Breast epithelium (tissue), 3 donors: ENCODE measurements at regions not wholly inside any gene's neighbourhood (a gene's known extent, or its start where the extent isn't known, plus 50 kb on each side); places are given as distances from the start of the nearest gene placed in this dataset.

Experiments used
- POLR2A ChIP-seq: fragments of 450-650 bp; IDR thresholded peaks from one replicate; pipeline ENCODE4 v1.6.1; 2016; ENCODE audit warnings: antibody characterized with exemption, mild to moderate bottlenecking, moderate library complexity
- POLR2AphosphoS5 ChIP-seq, 3 donors: sonication (generic); formaldehyde crosslinking; IDR thresholded peaks; one replicate each; pipeline ENCODE4 v1.6.1; 2017; ENCODE audit warnings: antibody characterized with exemption in 3 of 3
- TF ChIP-seq, protein P1 (sequence below), 3 donors: fragments of 450-650 bp; IDR thresholded peaks; one replicate each; pipeline ENCODE4 v1.5.1; 2016 to 2017; ENCODE audit warnings: antibody characterized with exemption in 3 of 3, mild to moderate bottlenecking in 3 of 3, moderate library complexity in 3 of 3

DNA sequence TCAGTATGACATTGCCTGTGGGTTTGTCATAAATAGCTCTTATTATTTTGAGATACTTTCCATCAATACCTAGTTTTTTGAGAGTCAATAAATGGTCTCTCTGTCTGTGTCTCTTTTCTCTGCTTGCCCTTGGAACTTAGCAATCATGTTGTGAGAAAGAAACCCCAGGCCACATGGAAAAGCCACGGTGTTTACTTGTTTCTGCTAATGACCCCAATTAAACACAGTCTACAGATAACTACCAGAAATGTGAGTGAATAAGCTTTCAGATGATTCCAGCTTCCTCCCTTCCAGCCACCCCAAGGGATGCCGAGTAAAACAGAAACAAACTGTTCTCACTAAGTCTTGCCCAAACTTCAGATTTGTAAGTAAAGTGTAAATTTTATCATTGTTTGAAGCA, 584.9 kb downstream of the MAT2B start:
- TF ChIP-seq, protein P1, sequence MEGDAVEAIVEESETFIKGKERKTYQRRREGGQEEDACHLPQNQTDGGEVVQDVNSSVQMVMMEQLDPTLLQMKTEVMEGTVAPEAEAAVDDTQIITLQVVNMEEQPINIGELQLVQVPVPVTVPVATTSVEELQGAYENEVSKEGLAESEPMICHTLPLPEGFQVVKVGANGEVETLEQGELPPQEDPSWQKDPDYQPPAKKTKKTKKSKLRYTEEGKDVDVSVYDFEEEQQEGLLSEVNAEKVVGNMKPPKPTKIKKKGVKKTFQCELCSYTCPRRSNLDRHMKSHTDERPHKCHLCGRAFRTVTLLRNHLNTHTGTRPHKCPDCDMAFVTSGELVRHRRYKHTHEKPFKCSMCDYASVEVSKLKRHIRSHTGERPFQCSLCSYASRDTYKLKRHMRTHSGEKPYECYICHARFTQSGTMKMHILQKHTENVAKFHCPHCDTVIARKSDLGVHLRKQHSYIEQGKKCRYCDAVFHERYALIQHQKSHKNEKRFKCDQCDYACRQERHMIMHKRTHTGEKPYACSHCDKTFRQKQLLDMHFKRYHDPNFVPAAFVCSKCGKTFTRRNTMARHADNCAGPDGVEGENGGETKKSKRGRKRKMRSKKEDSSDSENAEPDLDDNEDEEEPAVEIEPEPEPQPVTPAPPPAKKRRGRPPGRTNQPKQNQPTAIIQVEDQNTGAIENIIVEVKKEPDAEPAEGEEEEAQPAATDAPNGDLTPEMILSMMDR (IDR thresholded peaks at IDR 0.05), result no peak
- no peak for TF ChIP-seq POLR2A
- no peak for TF ChIP-seq POLR2AphosphoS5 (IDR thresholded peaks at IDR 0.05)
